SH-SY5Y (cell line): ENCODE measurements at regions not wholly inside any gene's neighbourhood (a gene's known extent, or its start where the extent isn't known, plus 50 kb on each side); places are given as distances from the start of the nearest gene placed in this dataset.

Source experiments
- GATA2 ChIP-seq: IDR thresholded peaks from 2 replicates; pipeline ENCODE4 v1.6.1; 2011; ENCODE audit warnings: mild to moderate bottlenecking, low read depth, low read length
- GATA3 ChIP-seq: IDR thresholded peaks from 2 replicates; pipeline ENCODE4 v1.6.1; 2011; ENCODE audit warnings: low read depth, mild to moderate bottlenecking, low read length, moderate library complexity

- no peak for TF ChIP-seq GATA2
- no peak for TF ChIP-seq GATA3
These were observed 528.8 kb upstream of the PTGER4 start for GRCh38 chr5:40150896-40151295.

- no peak for TF ChIP-seq GATA3
- TF ChIP-seq GATA2, result no peak
These were observed 537.8 kb upstream of the PTGER4 start for GRCh38 chr5:40141896-40142295.

GRCh38 chr5:40141418-40141817 is 538.3 kb upstream of the PTGER4 start:
- TF ChIP-seq GATA3 (no peak), GATA2 (no peak)

- TF ChIP-seq GATA3 (no peak), GATA2 (no peak)
These were observed 542.5 kb upstream of the PTGER4 start for GRCh38 chr5:40137223-40137622.

- no peak for TF ChIP-seq GATA2
- TF ChIP-seq GATA3, result no peak
These were observed 544.7 kb upstream of the PTGER4 start for GRCh38 chr5:40134883-40135520.

GRCh38 chr5:40124367-40124766 is 555.3 kb upstream of the PTGER4 start:
- TF ChIP-seq GATA2 (no peak), GATA3 (no peak)

GRCh38 chr5:40121236-40121635 is 558.5 kb upstream of the PTGER4 start:
- no peak for TF ChIP-seq GATA2
- no peak for TF ChIP-seq GATA3

- no peak for TF ChIP-seq GATA3
- TF ChIP-seq GATA2, result no peak
These were observed 566.8 kb upstream of the PTGER4 start for GRCh38 chr5:40112875-40113274.

- TF ChIP-seq GATA2 (no peak), GATA3 (no peak)
These were observed 572.9 kb upstream of the PTGER4 start for GRCh38 chr5:40106847-40107246.

GRCh38 chr5:40098313-40098712 is 581.4 kb upstream of the PTGER4 start:
- TF ChIP-seq GATA3, result no peak
- TF ChIP-seq GATA2, result no peak

GRCh38 chr5:40093550-40093949 is 586.2 kb upstream of the PTGER4 start:
- TF ChIP-seq GATA2 (no peak), GATA3 (no peak)

- TF ChIP-seq GATA2 (no peak), GATA3 (no peak)
These were observed 590.4 kb upstream of the PTGER4 start for GRCh38 chr5:40089269-40089668.

- TF ChIP-seq GATA2 (no peak), GATA3 (no peak)
These were observed 595.1 kb upstream of the PTGER4 start for GRCh38 chr5:40084614-40085013.

GRCh38 chr5:40082313-40082712 is 597.4 kb upstream of the PTGER4 start:
- TF ChIP-seq GATA2, result no peak
- no peak for TF ChIP-seq GATA3

GRCh38 chr5:40080191-40080590 is 599.5 kb upstream of the PTGER4 start:
- TF ChIP-seq GATA2, result no peak
- no peak for TF ChIP-seq GATA3

GRCh38 chr5:40078898-40079575 is 600.7 kb upstream of the PTGER4 start:
- TF ChIP-seq GATA3, result no peak
- TF ChIP-seq GATA2, result no peak
